ENCODE measurements at regions not wholly inside any gene's neighbourhood (a gene's known extent, or its start where the extent isn't known, plus 50 kb on each side); places are given as distances from the start of the nearest gene placed in this dataset.

DNA sequence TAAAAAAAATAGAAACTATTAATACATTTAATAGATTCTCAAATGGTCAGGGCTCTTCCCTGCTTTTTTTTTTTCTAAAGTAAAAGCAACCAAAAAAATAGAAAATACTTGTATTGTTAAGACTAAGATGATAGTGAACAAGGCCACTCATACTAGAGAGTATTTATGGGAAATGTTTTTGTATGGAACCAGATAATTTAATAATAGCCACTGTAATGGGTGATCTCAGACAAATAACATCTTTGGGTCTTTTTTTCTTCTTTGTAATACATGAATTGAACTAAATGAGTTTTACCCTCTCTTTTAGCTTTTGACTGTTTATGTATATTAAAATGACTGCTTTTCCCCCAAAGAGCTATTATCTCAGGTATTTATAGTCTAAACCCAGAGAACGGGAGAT, 92.1 kb upstream of the ELOVL6 start:
- Histone ChIP-seq H3K36me3 (ENCODE audit: insufficient read depth, low read length) (no peaks in the 10 kb centered on the region), H3K4me3 (ENCODE audit: low read depth, low read length, poor library complexity, severe bottlenecking) (no peak overlapping the region), H2AFZ (ENCODE audit: low read length) (no peak overlapping the region), H3K4me2 (ENCODE audit: low read length) (no peak overlapping the region), H3K4me1 (ENCODE audit: insufficient read depth, low read length, poor library complexity, severe bottlenecking) (no peaks in the 10 kb centered on the region), H4K20me1 (ENCODE audit: insufficient read depth, low read length) (no peaks in the 10 kb centered on the region), H3K27ac (ENCODE audit: low read depth, low read length, poor library complexity, severe bottlenecking) (no peak overlapping the region), H3K9me2 (ENCODE audit: insufficient read depth, low read length) (no peaks in the 10 kb centered on the region), H3K9me3 (ENCODE audit: low read length) (no peaks in the 10 kb centered on the region), H3K79me2 (ENCODE audit: insufficient read depth, low read depth, low read length) (no peaks in the 10 kb centered on the region)
- DNase-seq (ENCODE audit: low spot score): no peak
- intact Hi-C loops (cut with micrococcal nuclease; ENCODE audit: unreplicated experiment): no loop called here
- POLR2A ChIA-PET: interaction anchor here (0.9 kb wide), 1 partner anchor 290 kb away, joined by 8 read pairs; no protein-coding TSS in a partner anchor
- CTCF ChIA-PET (ENCODE audit: unreplicated experiment): no interaction called here
- TF ChIP-seq, protein P1, sequence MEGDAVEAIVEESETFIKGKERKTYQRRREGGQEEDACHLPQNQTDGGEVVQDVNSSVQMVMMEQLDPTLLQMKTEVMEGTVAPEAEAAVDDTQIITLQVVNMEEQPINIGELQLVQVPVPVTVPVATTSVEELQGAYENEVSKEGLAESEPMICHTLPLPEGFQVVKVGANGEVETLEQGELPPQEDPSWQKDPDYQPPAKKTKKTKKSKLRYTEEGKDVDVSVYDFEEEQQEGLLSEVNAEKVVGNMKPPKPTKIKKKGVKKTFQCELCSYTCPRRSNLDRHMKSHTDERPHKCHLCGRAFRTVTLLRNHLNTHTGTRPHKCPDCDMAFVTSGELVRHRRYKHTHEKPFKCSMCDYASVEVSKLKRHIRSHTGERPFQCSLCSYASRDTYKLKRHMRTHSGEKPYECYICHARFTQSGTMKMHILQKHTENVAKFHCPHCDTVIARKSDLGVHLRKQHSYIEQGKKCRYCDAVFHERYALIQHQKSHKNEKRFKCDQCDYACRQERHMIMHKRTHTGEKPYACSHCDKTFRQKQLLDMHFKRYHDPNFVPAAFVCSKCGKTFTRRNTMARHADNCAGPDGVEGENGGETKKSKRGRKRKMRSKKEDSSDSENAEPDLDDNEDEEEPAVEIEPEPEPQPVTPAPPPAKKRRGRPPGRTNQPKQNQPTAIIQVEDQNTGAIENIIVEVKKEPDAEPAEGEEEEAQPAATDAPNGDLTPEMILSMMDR (conservative IDR thresholded peaks at IDR 0.05; ENCODE audit: low read length): no peak
- TF ChIP-seq EZH2phosphoT487 (IDR thresholded peaks at IDR 0.05; ENCODE audit: borderline replicate concordance, low read depth, low read length): no peak
- no TSS peak for BruUV-seq (replicated peaks)

DNA sequence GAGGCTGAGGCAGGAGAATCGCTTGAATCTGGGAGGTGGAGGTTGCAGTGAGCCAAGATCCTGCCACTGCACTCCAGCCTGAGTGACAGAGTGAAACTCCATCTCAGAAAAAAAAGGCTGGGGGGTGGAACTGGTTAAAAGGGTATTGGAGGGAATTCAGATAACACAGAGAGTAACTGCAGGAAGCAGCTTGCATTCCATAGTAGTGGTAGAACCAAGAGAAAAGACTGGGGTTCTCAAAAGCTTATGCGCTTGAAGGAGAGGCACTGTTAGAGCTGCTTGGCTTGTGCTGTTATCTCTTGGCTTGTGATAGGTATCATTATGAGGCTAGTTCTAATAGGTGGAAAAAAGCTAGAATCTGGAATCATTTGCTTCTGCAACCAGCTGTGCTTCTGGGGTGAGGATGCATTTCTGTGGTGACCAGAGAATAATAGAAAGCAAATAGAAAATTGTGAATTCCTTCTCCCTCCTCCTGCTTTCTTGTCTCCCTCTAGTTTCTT, 91.2 kb upstream of the ELOVL6 start:
- Histone ChIP-seq H3K9me2 (ENCODE audit: insufficient read depth, low read length) (no peaks in the 10 kb centered on the region), H3K36me3 (ENCODE audit: insufficient read depth, low read length) (no peaks in the 10 kb centered on the region), H3K4me1 (ENCODE audit: insufficient read depth, low read length, poor library complexity, severe bottlenecking) (no peaks in the 10 kb centered on the region), H3K27ac (ENCODE audit: low read depth, low read length, poor library complexity, severe bottlenecking) (no peak overlapping the region), H2AFZ (ENCODE audit: low read length) (no peak overlapping the region), H3K9me3 (ENCODE audit: low read length) (no peaks in the 10 kb centered on the region), H3K79me2 (ENCODE audit: insufficient read depth, low read depth, low read length) (no peaks in the 10 kb centered on the region), H4K20me1 (ENCODE audit: insufficient read depth, low read length) (no peaks in the 10 kb centered on the region), H3K4me3 (ENCODE audit: low read depth, low read length, poor library complexity, severe bottlenecking) (no peak overlapping the region), H3K4me2 (ENCODE audit: low read length) (no peak overlapping the region)
- no TSS peak for BruUV-seq (replicated peaks)
- TF ChIP-seq, protein P1 (conservative IDR thresholded peaks at IDR 0.05; ENCODE audit: low read length): no peak
- no peak for TF ChIP-seq EZH2phosphoT487 (IDR thresholded peaks at IDR 0.05; ENCODE audit: borderline replicate concordance, low read depth, low read length)
- DNase-seq (ENCODE audit: low spot score): no peak
- ChIA-PET POLR2A (interaction anchor here (0.6 to 0.9 kb wide), 2 partner anchors 290 to 1034 kb away, joined by 3 to 8 read pairs; no protein-coding TSS in a partner anchor), CTCF (ENCODE audit: unreplicated experiment) (no interaction called here)
- intact Hi-C loops (cut with micrococcal nuclease; ENCODE audit: unreplicated experiment): no loop called here

DNA sequence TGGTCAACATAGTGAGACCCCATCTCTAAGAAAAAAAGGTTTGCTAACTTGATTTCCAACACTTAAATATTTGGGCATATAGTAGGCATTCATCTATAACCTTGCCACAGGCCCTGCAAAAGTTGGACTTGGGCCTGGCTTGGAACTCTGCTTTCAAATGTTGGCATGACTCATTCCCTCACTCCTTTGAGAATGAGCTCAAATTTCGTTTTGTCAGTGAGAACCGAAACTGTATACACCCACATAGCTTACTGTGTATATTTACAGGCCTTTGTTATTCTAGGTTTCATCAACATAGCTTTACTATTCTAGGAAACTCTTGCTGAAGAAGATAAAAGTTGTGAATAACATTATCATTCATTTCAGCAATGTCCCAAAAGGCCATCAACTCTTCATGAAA, 88.7 kb upstream of the ELOVL6 start:
- no peaks in the 10 kb centered on the region for H3K4me1 ChIP-seq (ENCODE audit: insufficient read depth, low read length, poor library complexity, severe bottlenecking)
- TF ChIP-seq, protein P1 (conservative IDR thresholded peaks at IDR 0.05; ENCODE audit: low read length): no peak
- no peak for TF ChIP-seq EZH2phosphoT487 (IDR thresholded peaks at IDR 0.05; ENCODE audit: borderline replicate concordance, low read depth, low read length)
- POLR2A ChIA-PET: interaction anchor here (0.6 to 0.7 kb wide), 3 partner anchors 17 to 1626 kb away, joined by 3 read pairs; no protein-coding TSS in a partner anchor
- H3K79me2 ChIP-seq (ENCODE audit: insufficient read depth, low read depth, low read length): no peaks in the 10 kb centered on the region
- DNase-seq (ENCODE audit: low spot score): no peak
- no peaks in the 10 kb centered on the region for H3K36me3 ChIP-seq (ENCODE audit: insufficient read depth, low read length)
- no peaks in the 10 kb centered on the region for H3K9me2 ChIP-seq (ENCODE audit: insufficient read depth, low read length)
- no peaks in the 10 kb centered on the region for H3K9me3 ChIP-seq (ENCODE audit: low read length)
- no peak overlapping the region for H3K4me2 ChIP-seq (ENCODE audit: low read length)
- H4K20me1 ChIP-seq (ENCODE audit: insufficient read depth, low read length): no peaks in the 10 kb centered on the region
- CTCF ChIA-PET (ENCODE audit: unreplicated experiment): no interaction called here
- H3K27ac ChIP-seq (ENCODE audit: low read depth, low read length, poor library complexity, severe bottlenecking): no peak overlapping the region
- H3K4me3 ChIP-seq (ENCODE audit: low read depth, low read length, poor library complexity, severe bottlenecking): no peak overlapping the region
- H2AFZ ChIP-seq (ENCODE audit: low read length): no peak overlapping the region
- no TSS peak for BruUV-seq (replicated peaks)
- intact Hi-C loops (cut with micrococcal nuclease; ENCODE audit: unreplicated experiment): no loop called here

Measured in OCI-LY7 (cell line).